ACHN (cell line): ENCODE measurements at regions not wholly inside any gene's neighbourhood (a gene's known extent, or its start where the extent isn't known, plus 50 kb on each side); places are given as distances from the start of the nearest gene placed in this dataset.

ENCODE experiments used
- DNase-seq: peaks from one replicate; pipeline ENCODE4 v3.0.0-alpha.2; 2015
- in situ Hi-C: cut with HindIII; loops from 2 replicates; pipeline ENCODE4 v1.10.0; 2017; ENCODE audit warnings: low sequenced_read_pairs, low pct_ligation_motif_present, low pct_unique_long_range_greater_than_20kb

GRCh38 chr9:111154081-111154562 lies 115.9 kb upstream of the LPAR1 start:
- DNase-seq: no peak
- in situ Hi-C loops: no loop called here

- in situ Hi-C loops: no loop called here
- no peak for DNase-seq
Measured at GRCh38 chr9:111152614-111153406, 114.5 kb upstream of the LPAR1 start.

- in situ Hi-C loops: no loop called here
- no peak for DNase-seq
Measured at GRCh38 chr9:111151537-111151936, 113.3 kb upstream of the LPAR1 start.

GRCh38 chr9:111150181-111150580 lies 111.9 kb upstream of the LPAR1 start:
- in situ Hi-C loops: no loop called here
- DNase-seq: no peak

- in situ Hi-C loops: no loop called here
- no peak for DNase-seq
Measured at GRCh38 chr9:111149018-111149759, 110.9 kb upstream of the LPAR1 start.

- in situ Hi-C loops: no loop called here
- no peak for DNase-seq
Measured at GRCh38 chr9:111148052-111149017, 110.1 kb upstream of the LPAR1 start.

GRCh38 chr9:111147041-111147440 lies 108.8 kb upstream of the LPAR1 start:
- no peak for DNase-seq
- in situ Hi-C loops: no loop called here

GRCh38 chr9:111144741-111145140 lies 106.5 kb upstream of the LPAR1 start:
- in situ Hi-C loops: no loop called here
- no peak for DNase-seq

GRCh38 chr9:111136180-111136579 lies 97.9 kb upstream of the LPAR1 start:
- in situ Hi-C loops: no loop called here
- no peak for DNase-seq

DNA sequence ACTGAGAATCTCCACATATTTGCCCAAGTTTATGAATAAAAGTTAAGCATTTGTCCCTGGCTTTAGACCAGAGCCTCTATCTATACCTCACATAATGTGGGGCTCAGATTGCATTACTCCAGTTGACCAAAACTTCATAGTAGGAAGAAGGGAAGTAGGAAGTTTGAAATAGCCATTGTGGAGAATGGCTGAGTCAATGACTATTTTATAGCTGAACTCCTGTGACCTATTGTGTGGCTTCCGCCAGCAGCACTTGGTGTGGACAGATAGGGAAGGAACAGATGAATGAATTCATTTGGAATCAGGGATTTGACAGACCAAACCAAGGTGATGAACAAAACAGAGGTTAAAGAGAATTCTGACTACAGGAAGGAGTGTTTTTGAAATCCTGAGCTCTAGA lies 92.9 kb upstream of the LPAR1 start:
- in situ Hi-C loops: no loop called here

GRCh38 chr9:111120526-111120925 lies 82.3 kb upstream of the LPAR1 start:
- in situ Hi-C loops: no loop called here
- DNase-seq: no peak

More for the DNA sequence above, 92.9 kb upstream of the LPAR1 start:
- DNase-seq: no peak

GRCh38 chr9:111118256-111118948 lies 80.1 kb upstream of the LPAR1 start:
- in situ Hi-C loops: no loop called here
- DNase-seq: no peak

GRCh38 chr9:111114486-111114885 lies 76.2 kb upstream of the LPAR1 start:
- in situ Hi-C loops: no loop called here
- no peak for DNase-seq

DNA sequence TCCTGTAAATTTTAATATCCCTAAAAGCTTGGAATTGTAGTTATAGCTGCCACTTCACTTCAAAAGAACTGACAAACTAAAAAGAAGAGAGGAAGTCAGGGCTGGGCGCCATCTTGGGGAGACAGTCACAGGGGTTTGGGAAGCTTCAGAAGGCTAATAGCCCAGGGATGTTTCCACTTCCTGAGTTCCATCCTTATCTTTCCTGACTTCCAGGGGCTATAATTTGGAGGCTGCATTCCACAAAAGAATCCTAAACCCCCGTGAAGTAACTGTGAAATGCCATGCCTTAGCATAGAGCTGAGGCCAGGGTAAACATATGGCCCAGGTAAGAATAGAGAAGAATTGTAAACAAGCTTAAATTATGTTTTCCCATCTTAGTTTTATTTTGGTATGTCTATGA lies 75.4 kb upstream of the LPAR1 start:
- DNase-seq: no peak

DNA sequence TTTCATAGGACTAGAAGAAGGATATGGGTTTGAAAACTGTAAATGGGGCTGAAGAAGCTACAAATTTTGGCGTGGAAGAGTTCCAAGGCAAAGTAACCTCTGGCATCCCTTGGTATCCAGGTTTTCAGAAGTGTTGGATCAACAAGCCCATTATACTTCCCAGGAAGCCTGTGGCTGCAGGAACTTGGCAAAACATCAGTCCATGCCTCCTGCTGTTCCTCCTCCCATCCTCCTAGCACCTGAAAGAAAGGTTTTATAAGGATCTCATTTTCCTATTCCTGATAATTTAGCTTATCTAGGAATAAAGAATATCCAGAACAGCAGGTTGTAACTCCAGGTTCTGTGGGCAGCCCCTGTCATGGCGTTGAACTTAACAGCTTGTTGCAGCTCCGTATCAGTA lies 72.5 kb upstream of the LPAR1 start:
- DNase-seq: no peak
- in situ Hi-C loops: no loop called here

More for the DNA sequence above, 75.4 kb upstream of the LPAR1 start:
- in situ Hi-C loops: no loop called here

GRCh38 chr9:111108946-111109345 lies 70.7 kb upstream of the LPAR1 start:
- DNase-seq: no peak
- in situ Hi-C loops: no loop called here

- no peak for DNase-seq
- in situ Hi-C loops: no loop called here
Measured at GRCh38 chr9:111107141-111107540, 68.9 kb upstream of the LPAR1 start.

GRCh38 chr9:111106202-111106601 lies 67.9 kb upstream of the LPAR1 start:
- in situ Hi-C loops: no loop called here
- DNase-seq: no peak
